Thyroid gland (tissue), 4 donors: ENCODE measurements at regions not wholly inside any gene's neighbourhood (a gene's known extent, or its start where the extent isn't known, plus 50 kb on each side); places are given as distances from the start of the nearest gene placed in this dataset.

ENCODE experiments used
- DNase-seq, 2 donors: peaks; one replicate each; pipeline ENCODE4 v3.0.0-alpha.2; 2019
- H3K27ac ChIP-seq, 3 donors: fragments of 200-600 bp; sonication (generic); 1 replicate in 2 of 3; 2 replicates in 1 of 3; pipeline ENCODE4 v1.5.1; 2016 to 2019; ENCODE audit warnings: mild to moderate bottlenecking in 1 of 3, moderate library complexity in 1 of 3
- H3K27me3 ChIP-seq: fragments of 200-600 bp; sonication (generic); one replicate; pipeline ENCODE4 v1.5.1; 2019
- H3K36me3 ChIP-seq, 2 donors: fragments of 200-600 bp; sonication (generic); one replicate each; pipeline ENCODE4 v1.5.1; 2016 to 2019
- H3K4me1 ChIP-seq, 2 donors: fragments of 200-600 bp; sonication (generic); one replicate each; pipeline ENCODE4 v1.5.1; 2017 to 2019
- H3K4me3 ChIP-seq, 3 donors: fragments of 200-600 bp; sonication (generic); replicated peaks in 1 of 3; 1 replicate in 2 of 3; 2 replicates in 1 of 3; pipeline ENCODE4 v1.5.1; 2016; ENCODE audit warnings: mild to moderate bottlenecking in 1 of 3
- H3K9me3 ChIP-seq: fragments of 200-600 bp; sonication (generic); one replicate; pipeline ENCODE4 v1.5.1; 2017
- CTCF ChIP-seq, 6 experiments: fragments of 200-600 bp in 3 of 6; fragments of 450-650 bp in 3 of 6; sonication (generic) in 3 of 6; IDR thresholded peaks; one replicate each; pipeline ENCODE4 v1.5.1; 2016 to 2019; ENCODE audit warnings: antibody characterized with exemption in 6 of 6, mild to moderate bottlenecking in 2 of 6, inconsistent platforms in 1 of 6, moderate library complexity in 1 of 6
- POLR2A ChIP-seq, 2 donors: fragments of 450-650 bp; IDR thresholded peaks; one replicate each; pipeline ENCODE4 v1.6.1; 2017; ENCODE audit warnings: antibody characterized with exemption in 2 of 2, mild to moderate bottlenecking in 2 of 2, moderate library complexity in 1 of 2
- whole genome bisulfite sequencing, 2 donors: methylation state at CpG; one replicate each; pipeline ENCODE4 v1.1.5; 2017; 5-methylcytosine and 5-hydroxymethylcytosine counted together
- intact Hi-C: fragments of 100-400 bp; cut with DNase I; formaldehyde crosslinking; loops from one replicate; pipeline ENCODE4 v1.15.1; 2023

DNA sequence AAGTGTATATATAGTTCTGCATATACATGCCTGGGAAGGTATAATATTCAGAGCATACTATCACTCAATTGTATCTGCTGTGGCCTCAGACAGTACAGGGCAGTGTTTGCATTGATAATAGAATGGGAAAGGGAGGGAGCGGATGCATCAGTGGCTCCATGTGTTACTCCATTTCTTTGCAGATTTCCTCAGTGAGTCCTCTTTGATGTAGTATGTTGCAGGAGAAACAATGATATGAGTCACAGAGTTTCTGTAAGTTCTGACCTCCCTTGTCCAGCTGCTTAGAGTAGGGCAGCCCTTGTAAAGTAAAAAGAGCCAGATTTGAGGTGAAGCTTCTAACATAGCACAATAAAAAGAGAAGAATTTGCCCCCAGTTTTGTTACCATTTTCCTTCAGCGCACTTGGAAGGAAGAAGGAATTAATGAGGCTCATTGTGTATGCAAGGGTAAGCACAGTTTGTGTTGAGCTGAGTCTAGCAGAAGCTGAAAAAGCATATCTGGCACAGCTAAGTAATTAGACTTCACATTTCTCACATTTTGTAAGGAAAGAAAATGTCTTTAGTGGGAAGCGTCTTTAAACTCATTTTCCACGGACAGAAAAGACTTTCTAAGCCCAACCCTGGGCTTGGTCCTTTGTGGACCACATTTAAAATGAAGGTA lies 555.8 kb upstream of the IL12A start:
- H3K36me3 ChIP-seq, result no peaks in the 10 kb centered on the region
- intact Hi-C loops, result no loop called here
- no peaks in the 10 kb centered on the region for H3K4me1 ChIP-seq
- no peak overlapping the region for H3K27ac ChIP-seq
- H3K27me3 ChIP-seq, result no peaks in the 10 kb centered on the region
- no peak overlapping the region for H3K4me3 ChIP-seq
- 70 to 83% methylated on average over 4 of the region's 4 CpGs for WGBS, 2 donors
- H3K9me3 ChIP-seq, result no peaks in the 10 kb centered on the region
- no peak for TF ChIP-seq CTCF (IDR thresholded peaks at IDR 0.05)
- DNase-seq, result no peak

DNA sequence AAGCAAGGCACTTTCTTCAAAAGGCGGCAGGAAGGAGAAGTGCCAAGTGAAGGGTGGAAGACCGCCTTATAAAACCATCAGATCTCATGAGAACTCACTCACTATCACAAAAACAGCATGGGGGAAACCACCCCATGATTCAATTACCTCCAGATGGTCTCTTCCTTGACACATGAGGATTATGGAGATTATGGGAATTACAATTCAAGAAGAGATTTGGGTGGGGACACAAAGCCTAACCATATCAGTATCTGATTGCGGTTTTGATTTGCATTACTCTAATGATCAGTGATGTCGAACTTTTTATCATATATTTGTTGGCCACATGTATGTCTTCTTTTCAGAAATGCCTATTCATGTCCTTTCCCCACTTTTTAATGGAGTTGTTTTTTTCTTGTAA lies 549.3 kb upstream of the IL12A start:
- DNase-seq, result no peak
- 94 to 95% methylated on average over 4 of the region's 4 CpGs for WGBS, 2 donors
- no peaks in the 10 kb centered on the region for H3K27me3 ChIP-seq
- no peaks in the 10 kb centered on the region for H3K4me1 ChIP-seq
- TF ChIP-seq CTCF (IDR thresholded peaks at IDR 0.05), result no peak
- no peak for TF ChIP-seq POLR2A (IDR thresholded peaks at IDR 0.05)
- H3K4me3 ChIP-seq, result no peak overlapping the region
- H3K9me3 ChIP-seq, result no peaks in the 10 kb centered on the region
- intact Hi-C loops, result no loop called here
- H3K27ac ChIP-seq, result no peak overlapping the region
- H3K36me3 ChIP-seq, result no peaks in the 10 kb centered on the region

DNA sequence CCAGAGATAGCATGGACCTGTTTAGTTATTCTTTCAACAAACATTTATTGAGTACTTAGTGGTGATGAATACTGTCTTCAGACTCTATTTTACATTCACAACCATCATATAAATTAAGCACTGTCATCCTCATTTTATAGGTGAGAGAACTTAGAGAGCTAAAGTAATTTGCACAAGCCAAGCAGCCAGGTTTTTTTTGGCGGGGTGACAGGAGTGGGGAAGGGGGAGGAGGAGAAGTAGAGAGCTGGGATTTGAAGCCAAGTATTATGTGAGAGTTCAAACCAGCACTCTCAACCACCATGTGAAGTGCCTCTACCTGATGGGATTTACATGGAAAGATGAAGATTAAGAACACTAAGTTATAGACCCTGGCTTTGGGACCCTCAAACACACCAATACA lies 547.4 kb upstream of the IL12A start:
- H3K27me3 ChIP-seq, result no peaks in the 10 kb centered on the region
- no peak for DNase-seq
- no peak for TF ChIP-seq CTCF (IDR thresholded peaks at IDR 0.05)
- TF ChIP-seq POLR2A (IDR thresholded peaks at IDR 0.05), result no peak
- no peaks in the 10 kb centered on the region for H3K4me1 ChIP-seq
- intact Hi-C loops, result no loop called here
- no peak overlapping the region for H3K4me3 ChIP-seq
- H3K36me3 ChIP-seq, result no peaks in the 10 kb centered on the region
- no peaks in the 10 kb centered on the region for H3K9me3 ChIP-seq
- WGBS, 2 donors, result 49% methylated on average over 1 of the region's 1 CpG
- H3K27ac ChIP-seq, result no peak overlapping the region

- WGBS, 2 donors, result 88 to 96% methylated on average over 5 of the region's 5 CpGs
- Histone ChIP-seq H3K27ac (no peak overlapping the region), H3K4me3 (no peak overlapping the region), H3K4me1 (no peaks in the 10 kb centered on the region), H3K36me3 (no peaks in the 10 kb centered on the region), H3K9me3 (no peaks in the 10 kb centered on the region), H3K27me3 (no peaks in the 10 kb centered on the region)
- DNase-seq, result no peak
- intact Hi-C loops, result no loop called here
- TF ChIP-seq CTCF (IDR thresholded peaks at IDR 0.05), result no peak
- TF ChIP-seq POLR2A (IDR thresholded peaks at IDR 0.05), result no peak
Observed at GRCh38 chr3:159443266-159443665, 545.4 kb upstream of the IL12A start.

- Histone ChIP-seq H3K9me3 (no peaks in the 10 kb centered on the region), H3K4me1 (no peaks in the 10 kb centered on the region), H3K27me3 (no peaks in the 10 kb centered on the region), H3K4me3 (no peak overlapping the region), H3K36me3 (no peaks in the 10 kb centered on the region), H3K27ac (no peak overlapping the region)
- no peak for DNase-seq
- intact Hi-C loops, result no loop called here
- no peak for TF ChIP-seq POLR2A (IDR thresholded peaks at IDR 0.05)
- no peak for TF ChIP-seq CTCF (IDR thresholded peaks at IDR 0.05)
- WGBS, 2 donors, result 67 to 71% methylated on average over 3 of the region's 3 CpGs
Observed at GRCh38 chr3:159447841-159448240, 540.8 kb upstream of the IL12A start.
